ENCODE measurements at regions not wholly inside any gene's neighbourhood (a gene's known extent, or its start where the extent isn't known, plus 50 kb on each side); places are given as distances from the start of the nearest gene placed in this dataset.

DNA sequence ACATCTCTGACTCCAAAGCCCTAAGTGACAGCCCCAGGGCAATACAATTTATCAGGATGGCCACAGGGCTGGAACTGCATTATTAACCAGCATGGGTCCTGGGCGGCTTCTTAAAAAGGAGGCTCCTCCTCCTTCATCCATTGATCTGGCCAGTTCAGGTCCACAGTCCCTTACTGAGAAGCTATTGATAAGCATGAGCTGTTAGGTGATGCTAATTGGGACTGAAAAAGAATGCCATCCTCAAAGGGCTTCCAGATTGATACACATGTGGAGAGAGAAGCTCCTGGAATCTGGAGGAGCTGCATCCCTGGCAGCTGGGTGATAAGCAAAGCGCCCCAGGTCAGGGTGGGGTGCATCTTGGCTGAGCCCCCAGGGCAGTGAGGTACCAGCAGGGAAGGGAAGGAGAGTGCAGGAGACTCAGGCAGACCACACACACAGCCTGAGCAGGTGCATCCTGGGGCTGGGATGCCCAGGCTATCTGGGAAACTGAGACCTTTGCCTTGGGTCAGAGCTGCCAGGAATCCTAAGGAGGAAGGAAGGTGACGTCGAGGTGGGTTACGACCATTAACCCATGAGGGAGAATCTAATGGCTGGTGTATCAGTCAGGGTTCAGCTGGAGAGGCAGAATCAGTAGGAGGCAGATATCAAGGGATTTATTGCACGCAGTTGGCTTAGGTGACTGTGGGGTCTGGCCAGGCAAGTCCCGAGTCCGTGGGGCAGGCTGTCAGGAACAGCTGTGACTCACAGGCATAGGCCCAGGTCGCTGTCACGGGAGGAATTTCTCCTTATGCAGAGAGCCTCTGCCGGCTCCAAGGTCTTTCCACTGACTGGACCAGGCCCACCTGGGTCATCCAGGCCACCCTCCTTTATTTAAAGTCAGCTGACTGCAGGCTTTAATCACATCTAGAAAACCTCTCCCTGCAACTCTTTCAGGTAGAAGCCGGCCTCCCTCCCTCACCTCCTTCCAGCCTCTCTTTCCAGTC lies 261.2 kb downstream of the BMP7 start:
- DNase-seq, result no peak

DNA sequence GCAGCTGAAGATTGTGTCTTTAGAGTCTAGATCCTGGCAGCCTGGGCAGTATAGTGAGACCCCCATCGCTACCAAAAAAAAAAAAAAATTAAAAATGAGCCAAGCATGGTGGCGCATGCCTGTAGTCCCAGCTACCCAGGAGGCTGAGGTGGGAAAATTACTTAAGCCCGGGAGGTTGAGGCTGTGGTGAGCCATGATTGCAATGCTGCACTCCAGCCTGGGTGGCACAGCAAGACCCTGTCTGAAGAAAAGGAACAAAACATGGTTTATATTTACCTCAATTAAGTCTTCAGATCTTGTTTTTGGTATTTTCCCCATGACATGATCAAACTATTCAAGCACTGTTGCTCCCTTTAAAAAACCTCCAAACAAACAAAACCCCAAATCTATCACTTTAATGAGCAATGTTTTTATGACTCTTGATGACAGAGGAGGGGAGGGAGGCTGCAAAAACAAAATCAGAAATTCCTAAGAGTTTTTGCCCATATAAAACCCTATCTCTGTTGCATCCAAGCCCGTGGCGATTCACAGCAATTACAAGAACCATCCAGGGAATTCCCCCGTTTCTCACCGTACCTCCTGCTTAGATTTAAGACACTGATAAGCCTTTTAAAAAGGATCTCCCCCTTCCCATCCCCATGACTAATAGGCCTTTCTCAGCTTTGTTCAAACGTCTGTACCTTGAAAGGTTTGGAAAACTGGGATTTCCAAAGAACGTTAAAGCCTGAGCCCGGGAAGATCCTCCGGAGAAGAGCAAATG lies 259.9 kb downstream of the BMP7 start:
- DNase-seq, result no peak

DNA sequence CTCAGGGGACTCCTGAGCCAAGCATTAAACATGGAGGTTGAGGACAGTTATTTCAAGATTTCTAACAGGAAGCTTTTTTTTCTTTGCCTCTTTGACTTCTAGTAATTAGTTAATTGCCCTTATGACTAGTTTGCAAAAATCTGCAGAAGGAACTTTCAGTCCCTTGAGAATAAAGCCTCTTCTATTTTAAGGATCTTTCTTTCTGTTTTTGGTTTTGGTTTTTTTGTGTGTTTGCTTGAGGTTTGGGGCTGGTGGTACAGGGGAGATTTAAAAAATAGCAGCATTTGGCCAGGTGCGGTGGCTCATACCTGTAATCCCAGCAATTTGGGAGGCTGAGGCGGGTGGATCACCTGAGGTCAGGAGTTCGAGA lies 259.3 kb downstream of the BMP7 start:
- no peak for DNase-seq

DNA sequence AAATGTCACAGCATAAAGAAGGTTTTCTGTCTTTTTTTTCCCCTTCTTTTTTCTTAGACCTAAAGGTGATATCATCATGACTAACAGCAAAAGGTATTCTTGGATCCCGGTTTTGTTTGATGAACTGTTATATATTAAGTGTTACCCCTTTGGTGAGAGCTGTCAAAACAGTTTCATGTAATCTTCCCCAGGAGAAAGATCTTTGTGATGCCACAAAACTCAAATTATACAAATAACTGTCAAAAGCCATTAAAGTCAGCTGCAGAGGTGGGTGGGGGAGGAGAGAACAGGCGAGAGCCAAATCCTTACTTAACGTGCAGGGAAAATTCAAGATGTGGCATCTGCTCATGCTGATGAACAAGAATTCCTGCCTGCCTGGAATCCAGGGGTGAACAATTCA lies 258.2 kb downstream of the BMP7 start:
- no peak for DNase-seq

DNA sequence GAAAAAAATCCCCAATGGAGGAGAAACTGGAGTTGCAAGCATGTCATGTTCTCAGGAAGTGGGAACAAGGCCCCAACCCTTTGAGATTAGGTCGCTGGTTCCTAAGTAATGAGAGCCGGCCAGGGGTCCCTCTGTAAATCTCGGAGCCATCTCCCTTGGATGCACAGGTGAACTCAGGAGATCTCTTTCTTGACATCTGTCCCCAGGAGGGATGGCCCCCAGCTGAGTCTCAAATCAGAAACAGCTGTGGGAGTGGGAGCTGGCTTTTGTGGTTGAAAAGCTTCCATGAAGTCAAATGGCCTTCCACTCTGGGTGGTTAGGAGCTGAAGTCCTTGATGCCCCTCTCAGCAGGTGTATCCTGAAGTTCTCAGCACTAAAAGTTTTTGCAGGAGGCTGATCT lies 257.1 kb downstream of the BMP7 start:
- DNase-seq, result no peak

DNA sequence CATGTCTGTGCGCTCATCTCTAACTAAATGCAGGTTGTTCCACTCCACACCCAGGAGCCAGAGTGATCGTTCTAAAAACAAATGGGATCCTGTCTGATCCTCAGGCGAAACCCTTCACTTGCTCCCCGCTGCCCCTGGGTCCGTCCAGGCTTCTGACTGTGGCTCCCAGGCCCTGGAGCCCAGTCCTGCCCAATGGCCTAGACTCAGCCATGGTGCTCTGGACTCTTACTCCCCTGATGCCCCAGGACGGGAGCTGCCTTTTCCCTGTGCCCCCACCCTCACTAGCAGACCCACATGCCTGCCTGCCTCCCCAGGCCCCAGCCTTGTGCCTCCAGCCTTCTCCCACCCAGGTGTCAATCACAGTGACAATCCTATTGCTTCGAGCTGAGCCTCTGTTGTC lies 256.7 kb downstream of the BMP7 start:
- DNase-seq, result no peak

DNA sequence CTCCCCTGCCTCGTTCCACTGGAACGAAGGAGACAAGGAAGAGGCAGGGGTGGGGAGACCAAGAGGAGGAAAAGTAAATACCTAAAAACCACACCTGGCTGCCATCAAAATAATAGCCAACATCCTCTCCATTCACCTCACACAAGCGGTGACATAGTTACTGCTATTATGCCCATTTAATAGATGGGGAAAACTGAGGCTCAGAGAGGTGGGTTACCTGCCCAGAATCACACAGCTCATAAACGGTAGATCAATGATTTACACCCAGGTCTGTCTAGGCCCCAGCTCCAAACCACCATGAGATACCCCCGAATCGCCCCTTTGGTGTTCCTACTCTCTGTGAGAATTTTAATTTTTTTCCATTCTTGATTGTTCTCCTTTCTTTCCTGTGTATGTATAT lies 253.8 kb downstream of the BMP7 start:
- no peak for DNase-seq

DNA sequence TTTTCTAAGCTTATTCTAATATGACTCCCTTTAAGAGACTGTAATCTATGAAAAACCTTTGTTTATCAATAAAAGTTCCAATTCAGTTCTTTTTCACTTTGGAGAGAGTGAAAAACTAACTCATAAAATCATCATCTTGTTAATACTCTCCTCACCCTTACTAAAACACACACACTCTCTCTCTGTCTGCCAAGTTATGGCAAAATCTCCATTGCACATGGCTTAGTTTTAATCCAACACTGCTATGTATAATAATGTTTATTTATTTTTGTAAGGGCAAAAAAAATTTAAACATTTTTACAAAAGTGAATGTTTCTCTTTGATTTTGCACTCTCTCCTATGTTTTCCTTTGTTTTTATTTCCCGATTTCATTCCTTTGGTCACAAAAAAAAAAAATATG lies 253.2 kb downstream of the BMP7 start:
- DNase-seq, result no peak

DNA sequence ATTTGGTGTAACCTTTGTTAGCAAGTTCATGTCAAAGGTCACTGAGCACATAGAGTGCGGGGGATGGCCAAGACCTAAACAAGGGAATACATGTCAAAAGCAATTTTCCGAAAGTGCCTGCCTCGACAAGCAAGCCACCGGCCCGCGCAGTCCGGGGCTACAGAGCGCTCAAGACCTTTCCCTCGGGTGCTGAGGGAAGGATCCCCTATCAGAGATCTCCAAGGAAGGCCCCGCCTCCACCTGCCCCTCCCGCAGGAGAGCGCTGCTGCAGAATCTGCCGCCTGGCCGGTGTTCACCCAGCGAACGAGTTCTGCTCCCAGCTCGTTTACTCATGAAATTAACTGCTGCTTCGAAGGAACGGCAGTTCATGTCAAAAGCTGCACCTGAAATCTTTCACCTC lies 252.7 kb downstream of the BMP7 start:
- DNase-seq, result no peak

DNA sequence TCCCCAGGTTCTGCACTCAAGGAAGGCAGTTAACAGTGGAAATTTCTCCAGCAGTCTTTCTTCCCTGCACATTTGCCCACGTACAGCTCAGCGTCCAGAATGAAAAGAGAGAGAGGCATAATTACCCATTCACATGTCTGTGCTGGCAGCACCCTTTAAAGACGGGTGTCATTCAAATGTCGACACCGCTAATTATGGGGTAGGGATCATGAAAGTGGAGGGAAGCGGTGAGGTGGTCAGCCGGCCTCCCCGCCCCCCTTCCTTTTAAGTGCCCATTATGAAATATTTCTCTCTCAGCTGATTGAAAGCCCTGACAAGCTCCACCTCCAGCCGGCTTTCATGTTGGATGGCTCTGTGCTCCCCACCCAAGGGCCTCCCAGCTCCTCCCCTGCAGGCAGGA lies 246.1 kb downstream of the BMP7 start:
- no peak for DNase-seq

DNA sequence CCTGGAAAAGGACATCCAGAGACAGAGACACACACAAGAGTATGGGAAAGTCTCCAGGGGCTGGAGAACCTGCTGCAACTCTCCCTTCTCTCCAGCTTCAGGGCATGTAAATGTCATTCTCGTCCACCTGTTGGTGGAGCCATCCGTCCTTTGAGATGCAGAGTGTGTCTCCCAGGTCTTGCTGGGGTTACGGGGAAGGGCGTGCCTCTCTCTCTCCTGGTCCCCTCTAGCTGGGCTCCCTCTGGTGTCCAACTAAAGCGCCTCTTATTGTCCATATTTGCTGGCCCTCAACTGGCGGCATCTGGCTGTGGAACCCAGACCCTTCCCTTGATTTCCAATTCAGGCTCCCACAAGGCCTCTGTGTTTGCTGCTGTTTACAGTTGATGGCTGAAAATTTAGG lies 244.1 kb downstream of the BMP7 start:
- DNase-seq, result no peak

DNA sequence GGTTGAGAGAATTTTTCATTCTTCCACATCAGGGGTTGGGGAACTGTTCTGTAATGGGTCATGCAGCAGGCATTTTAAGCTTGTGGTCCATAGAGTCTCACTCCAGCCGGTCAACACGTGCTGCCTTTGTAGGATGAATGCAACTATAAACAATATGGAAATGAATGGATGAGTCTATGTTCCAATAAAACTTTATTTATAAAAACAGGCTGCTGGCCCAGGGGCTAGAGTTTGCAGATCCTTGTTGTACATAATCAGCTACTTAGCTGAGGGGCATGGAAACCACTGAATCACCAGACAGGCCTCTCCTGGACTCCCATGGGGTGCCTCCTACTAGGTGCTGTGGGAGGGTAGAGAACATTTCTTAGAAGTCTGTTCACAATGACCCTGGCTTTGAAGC lies 243.4 kb downstream of the BMP7 start:
- no peak for DNase-seq

DNA sequence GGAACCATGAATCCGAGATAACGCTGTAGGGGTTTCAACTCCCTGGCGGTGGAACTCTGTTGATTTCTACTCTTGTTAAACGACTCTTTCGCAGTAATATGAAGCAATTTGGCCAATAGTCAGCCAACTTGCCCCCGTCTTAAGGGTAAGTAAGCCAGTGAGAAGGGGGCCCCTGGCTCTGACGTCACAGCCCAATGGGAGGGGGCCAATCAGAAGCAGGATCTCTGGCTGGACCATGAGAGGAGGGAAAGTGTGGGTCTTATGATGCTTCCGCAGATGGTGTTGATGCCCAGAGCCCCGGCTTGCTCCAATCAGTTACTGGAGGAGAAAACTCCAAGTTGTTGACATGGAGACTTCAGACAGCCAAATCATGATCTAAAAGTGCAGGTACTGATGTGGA lies 242.4 kb downstream of the BMP7 start:
- DNase-seq, result no peak

DNA sequence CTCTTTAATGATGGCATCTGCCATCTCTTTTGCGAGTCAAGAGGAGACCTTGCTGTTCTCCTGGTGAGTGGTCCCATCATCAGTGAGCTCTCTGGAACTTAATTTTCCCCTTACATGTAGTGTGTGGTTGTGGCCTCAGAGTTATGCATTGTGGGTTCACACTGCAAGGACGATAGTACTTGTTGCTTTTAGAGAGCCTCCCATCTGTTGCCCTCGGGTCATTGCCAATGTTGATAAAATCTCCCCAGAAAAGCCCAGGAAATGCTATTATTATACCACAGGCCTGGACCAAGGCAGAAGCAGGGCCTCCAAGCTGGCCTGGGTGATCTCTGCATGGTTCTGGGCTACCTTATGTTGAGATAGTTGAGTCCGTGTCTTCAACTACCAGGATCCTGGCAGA lies 241.6 kb downstream of the BMP7 start:
- DNase-seq, result no peak

DNA sequence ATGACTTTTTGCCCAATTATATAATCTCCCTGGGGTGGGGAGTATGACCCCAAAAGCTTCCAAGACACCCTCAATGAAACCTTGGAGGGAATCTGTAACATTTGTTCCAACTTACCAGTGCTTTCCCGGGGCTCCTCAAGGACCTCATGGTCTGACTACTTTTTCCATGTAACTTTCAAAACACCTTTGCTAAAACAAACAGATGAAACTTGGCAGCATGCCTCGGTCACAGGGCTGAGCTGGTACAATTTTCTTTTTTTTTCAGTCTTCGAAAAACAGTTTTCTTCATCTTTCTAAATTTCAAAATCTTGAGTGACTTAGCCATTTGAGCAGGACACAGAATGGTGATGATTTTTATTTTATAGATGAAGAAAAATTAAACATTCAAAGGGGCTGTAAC lies 241.2 kb downstream of the BMP7 start:
- DNase-seq, result no peak

DNA sequence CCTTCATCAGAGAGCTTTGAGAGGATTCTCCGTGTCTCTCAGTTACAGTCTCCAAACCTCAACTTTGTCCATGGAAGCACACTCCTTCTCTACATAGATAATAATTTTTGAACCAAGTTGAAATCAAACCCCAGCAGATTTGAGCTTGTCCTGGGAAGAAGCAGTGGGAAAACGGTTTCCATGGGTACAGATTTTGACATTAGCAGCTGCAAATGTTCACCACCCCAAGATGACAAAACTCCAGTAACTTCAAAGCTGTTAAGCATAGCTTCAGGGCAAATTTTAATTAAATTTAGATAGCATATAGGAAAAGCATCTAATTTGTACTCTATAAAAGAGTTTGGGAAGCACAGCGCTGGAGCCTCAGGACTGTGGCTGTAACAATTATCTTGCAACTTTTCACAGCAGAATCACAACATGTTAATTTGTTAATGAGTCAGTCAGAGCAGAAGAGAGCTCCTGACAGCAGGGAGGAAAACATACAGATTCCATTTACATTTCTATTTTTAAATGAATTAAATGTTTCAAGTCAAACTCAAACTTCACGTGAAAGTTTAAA lies 240.7 kb downstream of the BMP7 start:
- DNase-seq, result no peak

DNA sequence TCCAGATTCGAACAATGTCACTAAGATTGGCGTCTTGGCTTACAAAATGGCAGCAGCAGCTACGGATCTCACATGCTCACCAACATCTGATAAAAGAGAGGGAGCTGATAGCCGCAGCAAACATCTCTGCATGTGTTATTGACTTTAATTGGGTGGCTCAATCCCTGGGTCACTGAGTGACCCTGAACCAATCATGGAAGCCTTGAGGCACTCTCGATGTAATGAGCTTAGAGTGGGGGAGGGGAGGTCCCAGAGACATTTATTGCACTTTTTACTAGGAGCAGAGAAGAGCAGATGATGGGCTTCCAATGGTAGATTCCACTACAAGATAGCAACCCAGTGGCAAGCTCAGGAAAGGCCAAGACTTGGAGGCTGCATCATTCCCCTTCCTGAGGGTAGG lies 238.7 kb downstream of the BMP7 start:
- no peak for DNase-seq

DNA sequence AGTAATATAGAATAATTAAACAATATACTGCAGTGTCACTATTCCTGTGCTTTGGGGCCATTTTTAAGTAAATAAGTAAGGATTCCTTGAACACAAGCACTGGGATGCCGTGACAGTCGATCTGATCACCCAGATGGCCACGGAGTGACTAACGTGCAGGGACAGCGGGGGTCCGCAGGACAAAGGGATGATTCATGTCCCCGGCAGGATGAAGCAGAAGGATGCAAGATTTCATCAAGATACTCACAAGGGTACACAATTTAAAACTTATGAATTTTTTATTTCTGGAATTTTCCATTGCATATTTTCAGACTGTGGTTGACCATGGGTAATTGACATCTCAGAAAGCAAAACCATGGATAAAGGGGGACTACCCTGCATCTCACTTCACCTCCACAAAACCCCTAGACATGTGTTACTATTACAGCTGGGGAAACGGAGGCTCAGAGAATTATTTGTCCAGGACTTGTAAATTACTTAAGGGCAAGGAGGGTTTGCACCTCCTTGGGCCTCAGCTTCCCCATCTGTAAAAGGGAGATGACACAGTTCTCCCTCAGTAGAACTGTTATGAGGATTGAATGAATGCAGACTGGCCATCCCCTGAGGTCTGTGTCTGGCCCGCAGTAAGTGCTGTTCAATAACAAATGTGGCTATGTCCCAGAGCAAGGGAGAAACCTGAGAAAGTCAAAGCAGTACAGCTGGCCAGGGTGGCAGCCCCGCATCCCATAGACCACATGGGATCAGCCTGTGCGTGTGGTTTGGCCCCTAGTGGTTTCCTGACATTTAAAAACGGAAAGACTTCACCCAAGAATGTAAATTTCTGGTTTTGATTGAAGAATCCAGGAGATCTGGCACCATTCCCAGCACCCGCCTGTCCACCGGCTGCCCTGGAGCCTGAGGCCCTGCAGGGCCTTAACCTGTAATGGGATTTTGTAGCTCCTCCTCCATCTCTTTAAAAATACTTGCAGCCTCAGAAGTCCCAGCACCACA lies 235.5 kb downstream of the BMP7 start:
- no peak for DNase-seq

DNA sequence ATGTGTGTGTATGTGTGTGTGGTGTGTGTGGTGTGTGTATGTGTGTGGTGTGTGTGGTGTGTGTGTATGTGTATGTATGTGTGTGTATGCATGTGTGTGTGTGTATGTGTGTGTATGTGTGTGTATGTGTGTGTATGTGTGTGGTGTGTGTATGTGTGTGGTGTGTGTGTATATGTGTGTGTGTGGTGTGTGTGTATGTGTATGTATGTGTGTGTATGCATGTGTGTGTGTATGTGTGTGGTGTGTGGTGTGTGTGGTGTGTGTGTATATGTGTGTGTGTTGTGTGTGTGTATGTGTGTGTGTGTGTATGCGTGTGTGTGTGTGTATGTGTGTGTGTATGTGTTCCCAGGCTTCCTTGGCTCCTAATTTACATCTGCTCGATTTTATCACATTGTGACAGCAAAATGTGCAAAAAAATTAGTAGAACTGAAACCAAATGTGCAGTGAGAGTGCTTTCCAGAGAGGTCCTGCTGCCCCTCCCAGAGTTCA lies 234.5 kb downstream of the BMP7 start:
- DNase-seq, result no peak

DNA sequence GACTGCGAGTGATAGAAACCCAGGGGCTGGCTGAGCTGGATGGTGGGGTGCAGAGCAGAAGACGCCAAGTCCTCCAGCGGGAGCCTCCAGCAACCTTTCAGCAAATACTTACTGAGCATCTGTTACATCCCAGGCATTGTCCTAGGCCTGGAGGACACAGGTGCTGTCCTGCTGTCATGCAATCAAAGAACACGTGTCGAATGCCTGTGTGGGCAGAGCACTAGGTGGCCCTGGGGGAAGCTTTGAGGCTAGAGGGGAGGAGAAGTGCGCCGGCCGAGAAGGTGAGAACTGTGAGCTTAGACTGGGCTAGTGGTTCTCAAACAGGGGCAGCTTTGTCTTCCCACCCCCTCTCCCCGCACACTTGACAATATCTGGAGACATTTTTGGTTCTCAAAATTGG lies 233.6 kb downstream of the BMP7 start:
- no peak for DNase-seq

DNA sequence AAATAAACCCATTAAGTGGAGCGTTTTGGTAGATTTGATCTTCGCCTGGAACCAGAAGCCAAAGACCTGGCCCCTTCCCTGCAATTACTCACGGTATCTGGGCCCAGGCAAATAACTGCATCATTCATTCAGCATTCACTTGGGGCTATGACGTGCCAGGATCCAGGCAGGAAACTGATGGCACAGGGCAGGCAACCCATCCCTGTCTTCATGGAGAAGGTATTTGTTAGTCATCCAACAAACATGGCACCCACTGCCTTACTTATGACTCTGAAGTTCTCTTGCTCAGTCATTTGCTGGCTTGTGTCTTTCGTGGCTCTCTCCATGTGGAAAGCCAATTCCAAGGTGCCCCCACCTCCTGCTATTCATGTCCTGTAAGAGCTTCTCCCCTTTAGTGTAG lies 232.4 kb downstream of the BMP7 start:
- DNase-seq, result no peak

DNA sequence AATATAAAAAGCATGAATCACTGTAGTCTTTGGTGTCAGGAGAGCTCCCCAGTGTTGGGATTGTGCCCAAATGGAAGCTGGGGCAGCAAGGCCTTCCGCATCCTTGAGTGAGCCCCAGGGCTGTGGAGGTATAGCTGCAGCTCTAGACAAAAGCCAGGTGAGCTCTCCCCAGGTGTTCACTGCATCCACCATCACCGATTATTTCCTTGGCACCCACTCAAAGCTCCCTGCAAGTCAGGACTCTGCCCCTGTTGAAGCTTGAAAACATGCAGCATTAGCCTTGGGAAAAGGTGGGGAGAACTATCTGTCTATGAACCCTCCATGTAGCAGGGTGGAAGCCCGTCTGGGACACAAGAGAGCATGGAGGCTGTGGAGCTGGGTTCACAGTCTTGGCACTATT lies 228.8 kb downstream of the BMP7 start:
- DNase-seq, result no peak
